ENCODE measurements at regions not wholly inside any gene's neighbourhood (a gene's known extent, or its start where the extent isn't known, plus 50 kb on each side); places are given as distances from the start of the nearest gene placed in this dataset.

DNA sequence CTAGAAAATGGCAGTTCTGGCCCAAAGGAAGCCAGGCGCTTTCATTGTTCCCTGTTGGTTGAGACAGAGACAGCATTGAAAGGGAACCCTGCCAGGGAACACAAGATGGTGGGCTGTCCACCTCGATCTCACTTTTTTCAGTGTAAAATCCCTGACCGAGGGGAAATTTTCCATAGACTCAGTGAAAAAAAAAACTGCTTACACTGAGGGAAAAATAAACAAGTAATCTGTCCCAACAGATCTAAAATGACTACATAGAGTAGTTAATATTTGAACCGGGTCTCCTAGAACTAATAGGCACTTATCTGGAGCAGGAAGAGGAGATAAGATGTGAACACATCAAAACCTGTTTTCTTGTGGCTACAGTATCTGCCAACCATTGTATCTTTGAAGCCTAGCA is 763.4 kb upstream of the GOLIM4 start:
- TF ChIP-seq POLR2AphosphoS5 (IDR thresholded peaks at IDR 0.05; ENCODE audit: low read depth) (no peak), GABPA (IDR thresholded peaks at IDR 0.05; ENCODE audit: low read depth) (no peak), SPI1 (IDR thresholded peaks at IDR 0.05; ENCODE audit: borderline replicate concordance, low read depth) (no peak)
- TF ChIP-seq, protein P1, sequence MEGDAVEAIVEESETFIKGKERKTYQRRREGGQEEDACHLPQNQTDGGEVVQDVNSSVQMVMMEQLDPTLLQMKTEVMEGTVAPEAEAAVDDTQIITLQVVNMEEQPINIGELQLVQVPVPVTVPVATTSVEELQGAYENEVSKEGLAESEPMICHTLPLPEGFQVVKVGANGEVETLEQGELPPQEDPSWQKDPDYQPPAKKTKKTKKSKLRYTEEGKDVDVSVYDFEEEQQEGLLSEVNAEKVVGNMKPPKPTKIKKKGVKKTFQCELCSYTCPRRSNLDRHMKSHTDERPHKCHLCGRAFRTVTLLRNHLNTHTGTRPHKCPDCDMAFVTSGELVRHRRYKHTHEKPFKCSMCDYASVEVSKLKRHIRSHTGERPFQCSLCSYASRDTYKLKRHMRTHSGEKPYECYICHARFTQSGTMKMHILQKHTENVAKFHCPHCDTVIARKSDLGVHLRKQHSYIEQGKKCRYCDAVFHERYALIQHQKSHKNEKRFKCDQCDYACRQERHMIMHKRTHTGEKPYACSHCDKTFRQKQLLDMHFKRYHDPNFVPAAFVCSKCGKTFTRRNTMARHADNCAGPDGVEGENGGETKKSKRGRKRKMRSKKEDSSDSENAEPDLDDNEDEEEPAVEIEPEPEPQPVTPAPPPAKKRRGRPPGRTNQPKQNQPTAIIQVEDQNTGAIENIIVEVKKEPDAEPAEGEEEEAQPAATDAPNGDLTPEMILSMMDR (IDR thresholded peaks at IDR 0.05; ENCODE audit: insufficient read depth, low read length) = no peak
- TF ChIP-seq, protein P2, sequence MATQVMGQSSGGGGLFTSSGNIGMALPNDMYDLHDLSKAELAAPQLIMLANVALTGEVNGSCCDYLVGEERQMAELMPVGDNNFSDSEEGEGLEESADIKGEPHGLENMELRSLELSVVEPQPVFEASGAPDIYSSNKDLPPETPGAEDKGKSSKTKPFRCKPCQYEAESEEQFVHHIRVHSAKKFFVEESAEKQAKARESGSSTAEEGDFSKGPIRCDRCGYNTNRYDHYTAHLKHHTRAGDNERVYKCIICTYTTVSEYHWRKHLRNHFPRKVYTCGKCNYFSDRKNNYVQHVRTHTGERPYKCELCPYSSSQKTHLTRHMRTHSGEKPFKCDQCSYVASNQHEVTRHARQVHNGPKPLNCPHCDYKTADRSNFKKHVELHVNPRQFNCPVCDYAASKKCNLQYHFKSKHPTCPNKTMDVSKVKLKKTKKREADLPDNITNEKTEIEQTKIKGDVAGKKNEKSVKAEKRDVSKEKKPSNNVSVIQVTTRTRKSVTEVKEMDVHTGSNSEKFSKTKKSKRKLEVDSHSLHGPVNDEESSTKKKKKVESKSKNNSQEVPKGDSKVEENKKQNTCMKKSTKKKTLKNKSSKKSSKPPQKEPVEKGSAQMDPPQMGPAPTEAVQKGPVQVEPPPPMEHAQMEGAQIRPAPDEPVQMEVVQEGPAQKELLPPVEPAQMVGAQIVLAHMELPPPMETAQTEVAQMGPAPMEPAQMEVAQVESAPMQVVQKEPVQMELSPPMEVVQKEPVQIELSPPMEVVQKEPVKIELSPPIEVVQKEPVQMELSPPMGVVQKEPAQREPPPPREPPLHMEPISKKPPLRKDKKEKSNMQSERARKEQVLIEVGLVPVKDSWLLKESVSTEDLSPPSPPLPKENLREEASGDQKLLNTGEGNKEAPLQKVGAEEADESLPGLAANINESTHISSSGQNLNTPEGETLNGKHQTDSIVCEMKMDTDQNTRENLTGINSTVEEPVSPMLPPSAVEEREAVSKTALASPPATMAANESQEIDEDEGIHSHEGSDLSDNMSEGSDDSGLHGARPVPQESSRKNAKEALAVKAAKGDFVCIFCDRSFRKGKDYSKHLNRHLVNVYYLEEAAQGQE (IDR thresholded peaks at IDR 0.05; ENCODE audit: insufficient replicate concordance, low read depth) = no peak
- no peak overlapping the region for H3K4me3 ChIP-seq (replicated peaks; ENCODE audit: insufficient read depth, low read length)
- no peaks in the 10 kb centered on the region for H3K27me3 ChIP-seq (ENCODE audit: insufficient read depth, poor library complexity, severe bottlenecking)
- no peak for DNase-seq (ENCODE audit: low read depth in 1 of 2, low spot score in 1 of 2)
- no peak overlapping the region for H3K27ac ChIP-seq (replicated peaks)

DNA sequence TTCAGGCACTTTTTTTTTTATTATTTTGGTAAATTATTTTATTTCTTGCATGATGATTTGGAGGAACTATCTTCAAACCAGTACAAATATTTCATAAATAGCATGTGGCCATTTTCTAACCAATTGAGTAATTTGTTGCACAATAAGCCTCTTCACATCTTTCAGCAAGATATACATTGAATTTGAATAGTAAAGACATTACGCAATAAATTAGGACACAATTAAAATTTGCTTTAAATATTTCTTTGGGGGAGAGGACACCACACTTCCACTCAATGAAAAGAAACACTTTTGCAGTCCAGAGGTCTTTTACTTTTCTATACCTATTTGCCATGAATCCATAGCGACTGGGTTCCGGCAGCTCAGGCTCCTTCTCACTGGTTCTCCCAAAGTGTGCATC is 762.6 kb upstream of the GOLIM4 start:
- H3K27me3 ChIP-seq (ENCODE audit: insufficient read depth, poor library complexity, severe bottlenecking) = no peaks in the 10 kb centered on the region
- DNase-seq (ENCODE audit: low read depth in 1 of 2, low spot score in 1 of 2) = peak in 1 of 2 experiments; percentile 18
- no peak overlapping the region for H3K27ac ChIP-seq (replicated peaks)
- TF ChIP-seq, protein P1 (IDR thresholded peaks at IDR 0.05; ENCODE audit: insufficient read depth, low read length) = no peak
- TF ChIP-seq, protein P2 (IDR thresholded peaks at IDR 0.05; ENCODE audit: insufficient replicate concordance, low read depth) = no peak
- H3K4me3 ChIP-seq (replicated peaks; ENCODE audit: insufficient read depth, low read length) = no peak overlapping the region

DNA sequence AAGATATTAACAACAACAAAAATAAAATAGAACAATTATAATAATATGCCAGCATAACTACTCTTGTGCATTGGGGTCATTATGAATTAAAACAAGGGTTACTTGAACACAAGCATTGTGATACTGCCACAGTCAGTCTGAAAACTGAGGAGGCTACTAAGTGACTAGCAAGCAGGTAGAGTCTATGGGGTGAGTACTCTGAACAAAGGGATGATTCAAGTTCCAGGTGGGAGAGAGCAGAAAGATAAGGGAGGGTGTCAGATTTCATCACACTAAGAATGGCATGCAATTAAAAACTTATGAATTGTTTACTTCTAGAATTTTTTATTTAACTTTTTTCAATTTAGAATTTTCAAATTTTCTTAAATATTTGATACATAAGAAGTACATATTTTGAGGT is 754.4 kb upstream of the GOLIM4 start:
- TF ChIP-seq SPI1 (IDR thresholded peaks at IDR 0.05; ENCODE audit: borderline replicate concordance, low read depth) = no peak
- no peak for TF ChIP-seq GABPA (IDR thresholded peaks at IDR 0.05; ENCODE audit: low read depth)
- TF ChIP-seq, protein P1 (IDR thresholded peaks at IDR 0.05; ENCODE audit: insufficient read depth, low read length) = no peak
- TF ChIP-seq POLR2AphosphoS5 (IDR thresholded peaks at IDR 0.05; ENCODE audit: low read depth) = no peak
- TF ChIP-seq, protein P2 (IDR thresholded peaks at IDR 0.05; ENCODE audit: insufficient replicate concordance, low read depth) = no peak
- DNase-seq (ENCODE audit: low read depth in 1 of 2, low spot score in 1 of 2) = no peak
- H3K27ac ChIP-seq (replicated peaks) = no peak overlapping the region
- no peaks in the 10 kb centered on the region for H3K27me3 ChIP-seq (ENCODE audit: insufficient read depth, poor library complexity, severe bottlenecking)
- H3K4me3 ChIP-seq (replicated peaks; ENCODE audit: insufficient read depth, low read length) = no peak overlapping the region

Measured in HL-60 (cell line).